Suprapubic skin (tissue), 4 donors: ENCODE measurements at regions not wholly inside any gene's neighbourhood (a gene's known extent, or its start where the extent isn't known, plus 50 kb on each side); places are given as distances from the start of the nearest gene placed in this dataset.

Experiments used
- CTCF ChIP-seq, 2 donors: fragments of 200-600 bp in 1 of 2; fragments of 450-650 bp in 1 of 2; sonication (generic) in 1 of 2; IDR thresholded peaks; one replicate each; pipeline ENCODE4 v1.5.1; 2016 to 2019; ENCODE audit warnings: antibody characterized with exemption in 2 of 2, mild to moderate bottlenecking in 1 of 2, moderate library complexity in 1 of 2
- POLR2A ChIP-seq, 2 donors: fragments of 450-650 bp; IDR thresholded peaks; one replicate each; pipeline ENCODE4 v1.6.1; 2017; ENCODE audit warnings: antibody characterized with exemption in 2 of 2, mild to moderate bottlenecking in 2 of 2, moderate library complexity in 2 of 2
- POLR2AphosphoS5 ChIP-seq, 3 donors: sonication (generic); formaldehyde crosslinking; IDR thresholded peaks; one replicate each; pipeline ENCODE4 v1.6.1; 2017; ENCODE audit warnings: antibody characterized with exemption in 3 of 3

- TF ChIP-seq POLR2A (IDR thresholded peaks at IDR 0.05): no peak
- no peak for TF ChIP-seq CTCF (IDR thresholded peaks at IDR 0.05)
- no peak for TF ChIP-seq POLR2AphosphoS5 (IDR thresholded peaks at IDR 0.05)
These were observed 114.2 kb upstream of the JARID2 start for GRCh38 chr6:15131651-15132061.
